HG03135 (cell line): ENCODE measurements at regions not wholly inside any gene's neighbourhood (a gene's known extent, or its start where the extent isn't known, plus 50 kb on each side); places are given as distances from the start of the nearest gene placed in this dataset.
"Not testable (repeated sequence)": the region's sequence is repeated elsewhere in the genome, so short reads cannot be mapped to it uniquely, and the experiment has no call there.

Experiments used
- ATAC-seq: cut with Tn5 transposase; IDR thresholded peaks from one replicate; pipeline ENCODE4 v1.9.1; 2021; ENCODE audit warnings: mild to moderate bottlenecking, moderate library complexity; ENCODE audit not compliant: unreplicated experiment

- no peak for ATAC-seq
Observed at GRCh38 chr4:34412911-34413310, 1831.4 kb downstream of the ARAP2 start.

- ATAC-seq, result no peak
Observed at GRCh38 chr4:34417160-34417559, 1827.2 kb downstream of the ARAP2 start.

- no peak for ATAC-seq
Observed at GRCh38 chr4:34419871-34420270, 1824.4 kb downstream of the ARAP2 start.

GRCh38 chr4:34422472-34423175 is 1821.7 kb downstream of the ARAP2 start:
- ATAC-seq, result no peak

GRCh38 chr4:34432706-34433105 is 1811.6 kb downstream of the ARAP2 start:
- no peak for ATAC-seq

GRCh38 chr4:34434377-34434776 is 1809.9 kb downstream of the ARAP2 start:
- not testable (repeated sequence) for ATAC-seq

- no peak for ATAC-seq
Observed at GRCh38 chr4:34464196-34464595, 1780.1 kb downstream of the ARAP2 start.

- no peak for ATAC-seq
Observed at GRCh38 chr4:34466411-34466810, 1777.9 kb downstream of the ARAP2 start.

- ATAC-seq, result no peak
Observed at GRCh38 chr4:34469516-34469915, 1774.8 kb downstream of the ARAP2 start.

- no peak for ATAC-seq
Observed at GRCh38 chr4:34485252-34485651, 1759.1 kb downstream of the ARAP2 start.

- ATAC-seq, result no peak
Observed at GRCh38 chr4:34486461-34487363, 1757.6 kb downstream of the ARAP2 start.

GRCh38 chr4:34492414-34492813 is 1751.9 kb downstream of the ARAP2 start:
- no peak for ATAC-seq

GRCh38 chr4:34502086-34502485 is 1742.2 kb downstream of the ARAP2 start:
- ATAC-seq, result no peak

GRCh38 chr4:34504731-34505130 is 1739.6 kb downstream of the ARAP2 start:
- not testable (repeated sequence) for ATAC-seq

GRCh38 chr4:34506511-34507092 is 1737.7 kb downstream of the ARAP2 start:
- not testable (repeated sequence) for ATAC-seq

- no peak for ATAC-seq
Observed at GRCh38 chr4:34512616-34513015, 1731.7 kb downstream of the ARAP2 start.

GRCh38 chr4:34516524-34516923 is 1727.8 kb downstream of the ARAP2 start:
- ATAC-seq, result no peak

- ATAC-seq, result no peak
Observed at GRCh38 chr4:34534916-34535315, 1709.4 kb downstream of the ARAP2 start.

GRCh38 chr4:34566091-34566490 is 1678.2 kb downstream of the ARAP2 start:
- ATAC-seq, result no peak

GRCh38 chr4:34572026-34572425 is 1672.3 kb downstream of the ARAP2 start:
- ATAC-seq, result no peak

GRCh38 chr4:34615315-34615714 is 1629.0 kb downstream of the ARAP2 start:
- ATAC-seq, result no peak
